ENCODE measurements at regions not wholly inside any gene's neighbourhood (a gene's known extent, or its start where the extent isn't known, plus 50 kb on each side); places are given as distances from the start of the nearest gene placed in this dataset.

DNA sequence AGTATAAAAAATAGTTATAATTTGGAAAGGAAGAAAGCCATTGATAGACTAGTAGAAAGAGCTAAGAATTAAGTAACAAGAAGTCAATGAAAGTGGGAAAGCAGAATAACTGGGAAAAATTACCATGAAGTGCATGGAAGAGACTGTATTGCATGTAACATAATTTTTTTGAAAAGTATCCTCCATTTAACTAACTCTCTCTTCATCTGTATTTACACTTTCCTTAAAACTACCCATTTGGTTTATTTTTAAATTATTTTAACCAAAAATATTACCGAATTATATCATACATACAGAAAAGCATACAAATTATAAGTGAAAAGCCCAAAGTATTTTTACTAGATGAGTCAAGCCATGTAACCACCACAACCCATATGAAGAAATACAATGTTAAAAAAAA is 1009.9 kb upstream of the SEMA6D start:
- no peak overlapping the region for H3K4me3 ChIP-seq (ENCODE audit: low read depth, low read length)
- TF ChIP-seq, protein P1, sequence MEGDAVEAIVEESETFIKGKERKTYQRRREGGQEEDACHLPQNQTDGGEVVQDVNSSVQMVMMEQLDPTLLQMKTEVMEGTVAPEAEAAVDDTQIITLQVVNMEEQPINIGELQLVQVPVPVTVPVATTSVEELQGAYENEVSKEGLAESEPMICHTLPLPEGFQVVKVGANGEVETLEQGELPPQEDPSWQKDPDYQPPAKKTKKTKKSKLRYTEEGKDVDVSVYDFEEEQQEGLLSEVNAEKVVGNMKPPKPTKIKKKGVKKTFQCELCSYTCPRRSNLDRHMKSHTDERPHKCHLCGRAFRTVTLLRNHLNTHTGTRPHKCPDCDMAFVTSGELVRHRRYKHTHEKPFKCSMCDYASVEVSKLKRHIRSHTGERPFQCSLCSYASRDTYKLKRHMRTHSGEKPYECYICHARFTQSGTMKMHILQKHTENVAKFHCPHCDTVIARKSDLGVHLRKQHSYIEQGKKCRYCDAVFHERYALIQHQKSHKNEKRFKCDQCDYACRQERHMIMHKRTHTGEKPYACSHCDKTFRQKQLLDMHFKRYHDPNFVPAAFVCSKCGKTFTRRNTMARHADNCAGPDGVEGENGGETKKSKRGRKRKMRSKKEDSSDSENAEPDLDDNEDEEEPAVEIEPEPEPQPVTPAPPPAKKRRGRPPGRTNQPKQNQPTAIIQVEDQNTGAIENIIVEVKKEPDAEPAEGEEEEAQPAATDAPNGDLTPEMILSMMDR (IDR thresholded peaks at IDR 0.05; ENCODE audit: low read depth, low read length) = no peak
- no peak for DNase-seq (ENCODE audit: low read depth, low spot score)
- in situ Hi-C loops (cut with HindIII; ENCODE audit: low sequenced_read_pairs) = no loop called here

DNA sequence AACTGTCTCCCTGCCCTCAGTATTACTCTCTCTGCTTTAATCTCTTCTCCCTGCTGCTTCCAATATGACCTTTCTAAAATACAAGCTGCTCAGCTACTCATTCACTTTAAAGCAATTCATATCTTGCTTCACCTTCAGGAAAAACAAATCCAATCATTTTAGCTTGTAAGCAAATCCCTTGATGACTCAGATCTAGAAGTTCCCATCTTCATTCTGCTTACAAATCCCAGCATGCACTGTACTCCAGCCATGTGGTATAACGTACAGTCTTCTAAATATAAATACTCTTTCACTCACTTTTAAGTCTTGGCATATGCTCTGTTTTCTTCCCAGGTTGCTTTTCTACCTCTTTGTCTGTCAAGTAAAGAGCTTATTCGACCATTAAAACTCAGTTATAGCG is 1009.1 kb upstream of the SEMA6D start:
- no peak for DNase-seq (ENCODE audit: low read depth, low spot score)
- no peak overlapping the region for H3K4me3 ChIP-seq (ENCODE audit: low read depth, low read length)
- in situ Hi-C loops (cut with HindIII; ENCODE audit: low sequenced_read_pairs) = no loop called here
- TF ChIP-seq, protein P1 (IDR thresholded peaks at IDR 0.05; ENCODE audit: low read depth, low read length) = no peak

DNA sequence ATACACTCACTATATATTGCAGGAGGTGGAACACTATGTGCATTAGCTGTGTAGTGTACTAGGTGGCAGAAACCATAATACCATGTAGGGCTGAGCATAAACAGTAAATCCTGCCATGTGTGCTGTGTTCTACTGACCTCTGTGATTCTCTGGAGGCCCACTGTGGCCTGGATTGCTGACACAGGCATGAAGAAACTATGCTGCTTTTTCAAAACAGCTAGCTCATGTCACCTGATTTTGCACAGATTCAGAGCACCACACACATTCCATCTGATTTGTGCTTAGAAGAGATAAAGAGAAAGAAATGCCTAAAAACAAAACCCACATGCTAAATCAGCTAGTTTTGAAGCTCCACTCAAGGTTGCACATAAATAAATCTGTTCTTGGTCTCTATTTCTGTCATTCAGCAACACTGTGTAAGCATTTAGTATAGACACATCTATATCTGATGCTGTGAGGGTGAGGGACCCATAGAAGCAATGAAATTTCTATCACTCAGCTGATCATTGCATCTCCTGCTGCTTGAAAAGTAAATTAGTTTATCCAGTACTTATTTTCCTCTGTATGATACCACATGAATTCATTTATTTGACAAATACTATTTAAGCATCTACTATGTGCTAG is 1007.7 kb upstream of the SEMA6D start:
- TF ChIP-seq, protein P1 (IDR thresholded peaks at IDR 0.05; ENCODE audit: low read depth, low read length) = no peak
- in situ Hi-C loops (cut with HindIII; ENCODE audit: low sequenced_read_pairs) = no loop called here
- no peak overlapping the region for H3K4me3 ChIP-seq (ENCODE audit: low read depth, low read length)
- no peak for DNase-seq (ENCODE audit: low read depth, low spot score)

DNA sequence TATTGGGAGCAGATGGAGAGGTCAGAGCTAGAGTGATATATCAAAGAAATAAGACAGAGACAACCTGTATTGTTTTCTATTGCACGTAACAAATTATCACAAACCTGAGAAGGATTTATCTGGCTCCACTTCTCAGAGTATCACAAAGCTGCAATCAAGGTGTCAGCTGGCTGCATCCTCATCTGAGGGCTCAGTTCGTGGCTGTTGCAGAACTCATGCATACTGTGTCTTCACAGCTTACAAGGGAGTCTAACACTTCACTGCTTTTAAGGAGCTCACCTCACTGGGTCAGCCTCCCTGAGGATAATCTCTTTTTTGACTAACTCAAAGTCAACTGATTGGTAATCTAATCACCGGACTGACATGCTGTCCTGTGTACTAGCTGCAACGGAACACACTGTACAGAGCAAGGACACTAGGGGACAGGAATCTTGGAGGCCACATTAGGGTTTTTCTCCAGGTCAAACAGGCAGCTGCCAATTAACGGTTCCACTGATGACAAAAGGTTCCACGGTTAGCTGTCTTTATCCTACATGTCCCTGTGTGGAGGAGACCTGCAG is 1006.8 kb upstream of the SEMA6D start:
- H3K4me3 ChIP-seq (ENCODE audit: low read depth, low read length) = no peak overlapping the region
- TF ChIP-seq, protein P1 (IDR thresholded peaks at IDR 0.05; ENCODE audit: low read depth, low read length) = no peak
- in situ Hi-C loops (cut with HindIII; ENCODE audit: low sequenced_read_pairs) = no loop called here
- DNase-seq (ENCODE audit: low read depth, low spot score) = no peak

DNA sequence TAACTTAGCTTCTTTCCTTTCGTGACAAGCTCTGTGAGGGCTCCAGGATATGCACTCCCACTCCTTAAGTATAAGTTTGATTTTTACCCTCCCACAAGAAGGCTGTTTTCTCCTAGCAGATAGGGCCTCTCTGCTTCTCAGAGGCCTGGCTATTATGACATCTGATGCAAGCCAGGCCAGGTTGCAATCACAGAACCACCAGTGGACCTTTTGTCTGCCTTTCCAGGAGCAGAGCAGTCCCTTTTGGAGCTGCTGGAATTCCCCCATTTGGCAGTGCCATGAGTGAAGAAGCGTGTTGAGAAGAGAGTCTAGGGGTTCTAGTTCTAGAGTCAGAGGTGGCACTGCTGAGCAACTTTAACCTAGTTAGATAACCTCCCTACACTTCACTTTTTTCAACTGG is 1004.3 kb upstream of the SEMA6D start:
- TF ChIP-seq, protein P1 (IDR thresholded peaks at IDR 0.05; ENCODE audit: low read depth, low read length) = no peak
- DNase-seq (ENCODE audit: low read depth, low spot score) = no peak
- H3K4me3 ChIP-seq (ENCODE audit: low read depth, low read length) = no peak overlapping the region
- in situ Hi-C loops (cut with HindIII; ENCODE audit: low sequenced_read_pairs) = no loop called here

DNA sequence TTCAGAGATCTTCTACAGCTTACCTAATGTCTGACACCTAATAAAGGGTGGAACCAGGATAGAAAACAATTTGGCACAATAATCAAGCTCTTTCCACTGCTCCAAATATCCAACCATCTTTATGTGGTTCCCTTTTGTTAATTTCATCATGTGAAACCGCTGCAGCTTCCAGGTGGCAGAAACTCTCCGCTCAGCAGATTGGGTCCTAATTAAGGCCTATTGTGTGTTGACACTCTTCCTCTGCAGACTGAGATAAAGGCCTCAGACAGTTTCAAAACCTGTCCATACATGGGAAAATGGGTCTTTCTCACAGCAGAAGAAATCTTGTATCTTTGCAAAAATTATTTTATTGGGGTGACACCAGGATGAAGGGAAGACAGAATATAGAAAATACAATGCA is 1002.4 kb upstream of the SEMA6D start:
- in situ Hi-C loops (cut with HindIII; ENCODE audit: low sequenced_read_pairs) = no loop called here
- H3K4me3 ChIP-seq (ENCODE audit: low read depth, low read length) = no peak overlapping the region
- DNase-seq (ENCODE audit: low read depth, low spot score) = no peak
- TF ChIP-seq, protein P1 (IDR thresholded peaks at IDR 0.05; ENCODE audit: low read depth, low read length) = no peak
